Mucosa of stomach (tissue), 1 donor: ENCODE measurements at regions not wholly inside any gene's neighbourhood (a gene's known extent, or its start where the extent isn't known, plus 50 kb on each side); places are given as distances from the start of the nearest gene placed in this dataset.

Source experiments
- H3K27me3 ChIP-seq: one replicate; pipeline ENCODE4 v1.7.0; 2013; ENCODE audit warnings: mild to moderate bottlenecking, low read length; ENCODE audit not compliant: control insufficient read depth, insufficient read depth
- H3K36me3 ChIP-seq: one replicate; pipeline ENCODE4 v1.7.0; 2013; ENCODE audit warnings: low read length; ENCODE audit not compliant: control insufficient read depth, insufficient read depth
- H3K4me1 ChIP-seq: one replicate; pipeline ENCODE4 v1.7.0; 2013; ENCODE audit warnings: mild to moderate bottlenecking, low read length; ENCODE audit not compliant: control insufficient read depth, insufficient read depth
- H3K4me3 ChIP-seq: one replicate; pipeline ENCODE4 v1.7.0; 2013; ENCODE audit warnings: low read length
- H3K9ac ChIP-seq: one replicate; pipeline ENCODE4 v1.7.0; 2013; ENCODE audit warnings: mild to moderate bottlenecking, low read length, moderate library complexity
- H3K9me3 ChIP-seq: one replicate; pipeline ENCODE4 v1.7.0; 2013; ENCODE audit warnings: mild to moderate bottlenecking, low read length, moderate library complexity; ENCODE audit not compliant: control insufficient read depth
- donor health status: Pancreatic carcinoma.

DNA sequence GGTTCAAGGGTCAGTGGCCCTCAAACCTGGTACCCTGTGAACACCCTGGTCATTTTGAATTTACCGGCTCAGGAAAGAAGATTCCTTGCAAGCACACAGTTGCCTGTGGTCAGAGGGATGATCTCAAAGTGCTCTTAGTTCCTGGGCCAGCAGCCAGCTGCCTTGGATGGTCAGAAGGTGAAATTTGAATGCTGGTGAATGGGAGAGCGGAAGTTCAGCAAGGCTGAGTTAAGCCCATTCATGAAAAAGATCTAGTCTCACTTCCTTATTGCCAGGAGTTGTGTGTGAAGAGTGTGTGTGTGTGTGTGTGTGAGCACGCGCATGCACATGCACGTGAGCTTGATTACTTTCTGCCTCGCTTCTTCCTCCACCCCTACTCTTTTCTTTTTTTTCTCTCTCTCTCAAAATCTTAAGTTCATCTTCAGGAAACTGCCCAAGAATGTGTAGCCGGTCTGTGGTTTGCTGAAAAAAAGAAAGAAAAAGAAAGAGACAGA is 155.5 kb upstream of the CCND2 start:
- no peak overlapping the region for H3K4me3 ChIP-seq
- H3K27me3 ChIP-seq: peaks cover 5% of the 10 kb centered on the region
- H3K4me1 ChIP-seq: peaks cover 4% of the 10 kb centered on the region
- no peaks in the 10 kb centered on the region for H3K36me3 ChIP-seq
- no peak overlapping the region for H3K9ac ChIP-seq
- no peaks in the 10 kb centered on the region for H3K9me3 ChIP-seq

GRCh38 chr12:4117386-4118016 is 156.1 kb upstream of the CCND2 start:
- Histone ChIP-seq H3K9me3 (no peaks in the 10 kb centered on the region), H3K36me3 (no peaks in the 10 kb centered on the region), H3K27me3 (peaks cover 5% of the 10 kb centered on the region), H3K4me1 (peaks cover 4% of the 10 kb centered on the region), H3K4me3 (no peak overlapping the region), H3K9ac (no peak overlapping the region)

DNA sequence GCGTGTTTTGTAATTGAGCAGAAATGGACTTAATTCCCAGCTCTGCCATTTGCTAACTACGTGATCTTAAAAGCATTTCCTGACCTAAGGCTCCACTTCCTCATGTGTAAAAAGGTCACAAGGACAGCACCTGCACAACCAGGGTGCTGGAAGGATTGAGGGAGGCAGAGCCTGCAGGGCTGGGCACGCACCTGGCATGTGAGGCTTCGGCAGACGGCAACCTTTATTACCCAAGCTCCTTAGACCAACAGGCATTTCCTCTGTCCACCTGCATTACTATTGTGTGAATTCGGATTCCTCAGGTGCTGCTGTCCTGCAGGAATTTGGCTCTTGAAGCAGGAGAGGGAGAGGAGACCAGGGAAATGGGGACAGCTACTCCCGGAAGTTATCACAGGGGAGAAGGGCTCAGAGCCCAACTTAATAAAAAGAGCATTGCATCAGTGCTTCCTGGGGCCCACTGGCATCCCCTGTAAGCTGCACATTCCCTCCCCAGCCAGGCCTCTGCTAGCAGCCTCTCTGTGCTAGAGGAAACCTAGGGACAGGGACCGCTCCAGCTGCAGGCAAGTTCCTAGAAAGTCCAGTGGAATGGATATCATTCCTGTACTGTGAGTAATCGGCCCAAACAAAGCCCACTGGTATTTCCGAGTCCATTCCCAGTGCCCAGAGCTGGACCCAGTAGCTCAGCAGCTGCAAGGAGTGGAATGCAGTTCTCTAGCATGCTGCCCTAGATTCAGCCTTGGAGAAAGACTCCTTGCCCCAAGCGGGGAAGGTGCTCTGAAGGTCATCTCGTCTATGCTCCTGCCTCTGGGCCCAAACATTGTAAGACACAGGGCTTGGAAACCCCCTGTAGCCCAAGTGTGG is 157.1 kb upstream of the CCND2 start:
- Histone ChIP-seq H3K9me3 (no peaks in the 10 kb centered on the region), H3K27me3 (peaks cover 5% of the 10 kb centered on the region), H3K36me3 (no peaks in the 10 kb centered on the region), H3K4me1 (peaks cover 4% of the 10 kb centered on the region), H3K4me3 (no peak overlapping the region), H3K9ac (no peak overlapping the region)

DNA sequence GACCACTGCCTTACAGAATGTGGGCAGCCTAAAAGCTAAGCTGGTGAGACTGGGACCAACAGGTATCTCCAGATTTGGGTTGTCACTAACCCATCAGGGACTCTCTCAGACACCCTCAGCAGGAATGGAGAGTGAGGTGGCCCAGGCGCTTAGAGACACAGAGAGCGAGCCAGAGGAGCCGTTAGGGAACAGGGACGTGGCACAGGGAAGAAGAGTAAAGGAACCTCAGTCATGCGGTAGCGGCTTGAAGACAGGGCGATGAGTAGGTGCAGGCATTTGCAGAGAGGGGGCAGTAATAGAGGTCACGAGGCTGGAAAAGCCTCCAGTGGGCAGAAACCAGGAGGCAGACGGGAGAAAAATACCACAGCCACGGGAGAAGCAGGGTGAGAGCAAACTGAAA is 158.0 kb upstream of the CCND2 start:
- no peak overlapping the region for H3K9ac ChIP-seq
- H3K36me3 ChIP-seq: no peaks in the 10 kb centered on the region
- H3K9me3 ChIP-seq: no peaks in the 10 kb centered on the region
- peaks cover 4% of the 10 kb centered on the region for H3K4me1 ChIP-seq
- peaks cover 5% of the 10 kb centered on the region for H3K27me3 ChIP-seq
- H3K4me3 ChIP-seq: no peak overlapping the region

- H3K36me3 ChIP-seq: no peaks in the 10 kb centered on the region
- no peak overlapping the region for H3K9ac ChIP-seq
- no peaks in the 10 kb centered on the region for H3K9me3 ChIP-seq
- H3K4me3 ChIP-seq: no peak overlapping the region
- peaks cover 4% of the 10 kb centered on the region for H3K4me1 ChIP-seq
- H3K27me3 ChIP-seq: peaks cover 5% of the 10 kb centered on the region
These were observed 158.6 kb upstream of the CCND2 start for GRCh38 chr12:4114986-4115385.

DNA sequence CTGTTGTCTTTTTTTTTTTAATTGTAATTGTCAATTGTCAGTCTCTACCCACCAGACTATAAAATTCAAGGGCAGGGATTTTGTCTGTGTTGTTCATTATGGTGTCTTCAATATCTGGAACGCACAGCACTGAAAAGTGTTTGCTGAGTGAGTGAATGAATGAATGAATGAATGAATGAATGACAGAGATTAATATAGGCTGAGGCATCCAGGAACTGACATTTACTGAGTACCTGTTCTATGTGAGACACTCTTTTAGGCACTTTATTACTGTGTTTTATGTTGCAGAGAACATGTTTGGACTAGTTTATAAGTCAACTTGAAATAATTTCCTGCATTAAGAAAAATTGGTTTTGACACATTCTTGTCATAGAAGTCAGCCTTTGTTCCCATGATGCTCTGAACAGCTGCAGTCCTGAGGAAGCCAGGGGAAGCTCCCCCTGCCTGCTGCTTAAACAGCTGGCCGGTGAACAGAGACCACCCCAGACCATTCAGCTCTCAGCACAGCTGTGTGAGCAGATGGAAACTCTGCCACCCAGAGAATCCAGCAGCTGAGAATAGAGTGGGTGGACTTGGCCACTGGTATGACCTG is 160.7 kb upstream of the CCND2 start:
- peaks cover 2% of the 10 kb centered on the region for H3K4me1 ChIP-seq
- no peak overlapping the region for H3K9ac ChIP-seq
- no peaks in the 10 kb centered on the region for H3K9me3 ChIP-seq
- H3K4me3 ChIP-seq: no peak overlapping the region
- H3K36me3 ChIP-seq: no peaks in the 10 kb centered on the region
- H3K27me3 ChIP-seq: no peaks in the 10 kb centered on the region

DNA sequence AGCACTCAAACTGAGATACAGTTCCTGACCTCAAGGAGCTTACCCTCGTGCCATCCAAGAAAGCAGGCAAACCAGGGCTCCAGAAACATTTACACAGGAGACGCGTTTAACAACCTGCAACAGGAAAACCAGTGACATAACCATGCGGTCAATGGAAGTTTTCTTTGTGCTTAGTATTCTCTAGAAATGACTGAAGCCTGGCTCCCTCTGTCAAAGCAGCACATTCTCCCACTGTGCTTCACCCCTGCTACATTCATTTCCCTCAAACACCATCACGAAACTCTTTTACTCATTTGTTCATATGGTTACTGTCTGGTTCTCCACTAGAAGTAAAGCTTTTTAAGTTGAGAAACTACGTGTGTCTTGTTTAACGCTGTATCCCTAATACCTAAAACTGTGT is 161.3 kb upstream of the CCND2 start:
- Histone ChIP-seq H3K27me3 (no peaks in the 10 kb centered on the region), H3K9ac (no peak overlapping the region), H3K36me3 (no peaks in the 10 kb centered on the region), H3K4me1 (no peaks in the 10 kb centered on the region), H3K4me3 (no peak overlapping the region), H3K9me3 (no peaks in the 10 kb centered on the region)

DNA sequence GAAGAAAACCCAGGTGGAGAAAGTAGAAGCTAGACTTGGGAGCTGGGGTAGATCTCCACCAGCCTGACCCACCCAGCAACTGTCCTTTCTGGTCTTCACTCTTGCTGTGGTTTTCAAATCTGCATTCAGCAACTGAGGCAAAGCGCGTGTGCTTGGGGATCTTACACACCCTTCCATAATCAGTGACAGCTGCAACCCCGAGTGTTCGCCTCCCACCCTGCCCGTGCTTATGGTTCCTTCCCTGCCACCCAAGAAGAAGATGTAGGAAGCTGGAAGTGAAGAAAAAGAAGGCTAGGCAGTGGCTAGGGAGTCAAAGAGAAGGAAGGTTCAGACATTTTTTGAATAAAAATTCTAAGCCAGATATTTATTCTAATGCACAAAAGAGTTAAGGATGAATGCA is 162.6 kb upstream of the CCND2 start:
- H3K9ac ChIP-seq: no peak overlapping the region
- H3K9me3 ChIP-seq: no peaks in the 10 kb centered on the region
- no peaks in the 10 kb centered on the region for H3K27me3 ChIP-seq

GRCh38 chr12:4109826-4110225 is 163.7 kb upstream of the CCND2 start:
- Histone ChIP-seq H3K9me3 (no peaks in the 10 kb centered on the region), H3K4me1 (no peaks in the 10 kb centered on the region), H3K36me3 (no peaks in the 10 kb centered on the region), H3K27me3 (no peaks in the 10 kb centered on the region), H3K4me3 (no peak overlapping the region), H3K9ac (no peak overlapping the region)

More for the DNA sequence above, 162.6 kb upstream of the CCND2 start:
- no peak overlapping the region for H3K4me3 ChIP-seq
- no peaks in the 10 kb centered on the region for H3K36me3 ChIP-seq
- no peaks in the 10 kb centered on the region for H3K4me1 ChIP-seq

GRCh38 chr12:4108803-4109345 is 164.7 kb upstream of the CCND2 start:
- H3K4me1 ChIP-seq: no peaks in the 10 kb centered on the region
- no peaks in the 10 kb centered on the region for H3K36me3 ChIP-seq
- H3K9ac ChIP-seq: no peak overlapping the region
- no peaks in the 10 kb centered on the region for H3K27me3 ChIP-seq
- no peak overlapping the region for H3K4me3 ChIP-seq
- H3K9me3 ChIP-seq: no peaks in the 10 kb centered on the region

DNA sequence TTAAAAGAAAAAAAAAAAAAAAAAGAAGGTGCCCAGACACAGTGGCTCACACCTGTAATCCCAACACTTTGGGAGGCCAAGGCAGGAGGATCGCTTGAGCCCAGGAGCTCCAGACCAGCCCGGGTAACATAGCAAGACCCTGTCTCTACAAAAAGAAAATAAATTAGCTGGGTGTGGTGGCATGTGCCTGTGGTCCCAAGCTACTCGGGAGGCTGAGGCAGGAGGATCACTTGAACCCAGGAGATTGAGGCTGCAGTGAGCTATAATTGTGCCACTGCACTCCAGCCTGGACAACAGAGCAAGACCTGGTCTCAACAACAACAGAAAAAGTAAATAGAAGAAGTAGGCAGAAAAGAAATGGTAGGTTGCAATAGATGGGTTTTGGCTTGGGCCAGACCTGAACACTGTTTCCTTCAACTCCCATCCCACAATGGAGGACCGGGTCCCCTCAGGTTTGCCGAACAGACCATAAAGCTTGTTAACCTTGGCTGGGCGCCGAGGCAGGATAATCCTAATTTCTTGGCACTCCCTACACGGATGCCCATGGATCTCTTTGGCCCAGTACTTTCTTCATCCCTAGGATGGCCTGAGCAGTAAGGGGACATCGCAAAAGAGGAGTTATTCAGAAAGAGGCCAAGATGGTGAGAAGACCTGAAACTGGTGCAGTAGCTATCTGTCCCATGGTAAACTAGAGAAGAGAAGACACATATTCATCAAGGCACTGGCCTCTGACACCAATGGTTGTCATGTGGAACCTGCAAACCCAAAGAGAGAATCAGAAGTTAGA is 165.5 kb upstream of the CCND2 start:
- H3K9ac ChIP-seq: no peak overlapping the region
- H3K27me3 ChIP-seq: no peaks in the 10 kb centered on the region
- no peaks in the 10 kb centered on the region for H3K4me1 ChIP-seq
- H3K4me3 ChIP-seq: no peak overlapping the region
- H3K36me3 ChIP-seq: no peaks in the 10 kb centered on the region
- no peaks in the 10 kb centered on the region for H3K9me3 ChIP-seq
